CD4-positive, alpha-beta T cell treated with Interleukin-6 at 100 ng/mL for 8 hours (primary cell): ENCODE measurements at regions not wholly inside any gene's neighbourhood (a gene's known extent, or its start where the extent isn't known, plus 50 kb on each side); places are given as distances from the start of the nearest gene placed in this dataset.
"Not testable (repeated sequence)": the region's sequence is repeated elsewhere in the genome, so short reads cannot be mapped to it uniquely, and the experiment has no call there.

Source experiments
- DNase-seq: peaks from one replicate; pipeline ENCODE4 v3.0.0-alpha.2; 2020; ENCODE audit warnings: mixed read lengths, low spot score

- not testable (repeated sequence) for DNase-seq
These were observed 597.6 kb downstream of the ZEB2 start for GRCh38 chr2:143922261-143922830.

DNA sequence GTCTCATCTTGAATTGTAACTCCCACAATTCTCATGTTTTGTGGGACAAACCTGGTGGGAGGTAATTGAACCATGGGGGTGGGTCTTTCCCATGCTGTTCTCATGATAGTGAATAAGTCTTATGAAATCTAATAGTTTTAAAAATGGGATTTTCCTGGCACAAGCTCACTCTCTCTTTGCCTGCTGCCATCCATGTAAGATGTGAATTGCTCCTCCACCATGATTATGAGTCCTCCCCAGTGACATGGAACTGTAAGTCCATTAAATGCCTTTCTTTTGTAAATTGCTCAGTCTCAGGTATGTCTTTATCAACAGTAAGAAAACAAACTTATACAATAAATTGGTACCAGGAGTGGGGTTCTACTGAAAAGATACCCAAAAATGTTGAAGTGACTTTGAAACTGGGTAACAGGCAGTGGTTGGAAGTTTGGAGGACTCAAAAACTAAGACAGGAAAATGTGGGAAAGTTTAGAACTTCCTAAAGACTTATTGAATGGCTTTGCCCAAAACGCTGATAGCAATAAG, 601.4 kb downstream of the ZEB2 start:
- no peak for DNase-seq

- no peak for DNase-seq
These were observed 603.1 kb downstream of the ZEB2 start for GRCh38 chr2:143916781-143917180.

GRCh38 chr2:143909577-143910353, 610.2 kb downstream of the ZEB2 start:
- no peak for DNase-seq

GRCh38 chr2:143908843-143909242, 611.1 kb downstream of the ZEB2 start:
- no peak for DNase-seq

- no peak for DNase-seq
These were observed 612.1 kb downstream of the ZEB2 start for GRCh38 chr2:143907801-143908200.

DNA sequence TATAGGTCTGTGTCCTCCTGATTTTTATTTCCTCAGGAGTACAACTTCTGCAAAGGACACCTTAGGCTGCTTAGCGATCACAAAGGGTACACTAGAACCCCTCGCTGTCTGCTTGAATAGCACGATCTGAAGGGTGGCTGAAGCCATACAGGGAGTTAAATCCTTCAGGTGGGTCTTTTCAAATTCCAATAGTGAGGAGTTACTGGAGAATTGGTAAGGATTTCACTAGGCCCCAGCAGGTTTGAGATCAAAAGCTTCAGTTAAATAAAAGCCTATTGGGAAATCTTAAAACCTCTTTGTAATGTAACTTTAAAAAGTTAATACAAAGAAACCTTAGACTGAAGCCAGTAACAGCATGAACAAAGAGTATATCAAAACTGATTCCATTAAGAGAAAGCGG, 613.1 kb downstream of the ZEB2 start:
- DNase-seq = no peak

DNA sequence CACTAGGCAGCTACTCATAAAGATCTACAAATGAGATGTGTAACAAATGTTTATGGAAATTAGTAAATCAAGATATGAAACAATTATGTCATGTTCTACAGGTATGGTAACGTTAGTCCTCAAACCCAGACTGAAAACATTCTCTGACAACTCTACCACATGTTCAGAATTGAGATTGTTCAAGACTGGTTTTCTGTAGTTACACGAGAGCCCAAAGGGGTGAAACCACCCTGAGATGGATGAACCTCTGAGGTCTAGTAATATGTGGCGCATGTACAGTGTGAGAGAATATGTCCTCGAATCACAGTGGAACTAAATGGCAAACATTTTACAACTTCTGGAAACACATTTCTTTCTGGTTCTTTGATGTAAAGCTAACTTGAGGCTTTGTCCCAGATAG, 614.3 kb downstream of the ZEB2 start:
- DNase-seq = no peak

DNA sequence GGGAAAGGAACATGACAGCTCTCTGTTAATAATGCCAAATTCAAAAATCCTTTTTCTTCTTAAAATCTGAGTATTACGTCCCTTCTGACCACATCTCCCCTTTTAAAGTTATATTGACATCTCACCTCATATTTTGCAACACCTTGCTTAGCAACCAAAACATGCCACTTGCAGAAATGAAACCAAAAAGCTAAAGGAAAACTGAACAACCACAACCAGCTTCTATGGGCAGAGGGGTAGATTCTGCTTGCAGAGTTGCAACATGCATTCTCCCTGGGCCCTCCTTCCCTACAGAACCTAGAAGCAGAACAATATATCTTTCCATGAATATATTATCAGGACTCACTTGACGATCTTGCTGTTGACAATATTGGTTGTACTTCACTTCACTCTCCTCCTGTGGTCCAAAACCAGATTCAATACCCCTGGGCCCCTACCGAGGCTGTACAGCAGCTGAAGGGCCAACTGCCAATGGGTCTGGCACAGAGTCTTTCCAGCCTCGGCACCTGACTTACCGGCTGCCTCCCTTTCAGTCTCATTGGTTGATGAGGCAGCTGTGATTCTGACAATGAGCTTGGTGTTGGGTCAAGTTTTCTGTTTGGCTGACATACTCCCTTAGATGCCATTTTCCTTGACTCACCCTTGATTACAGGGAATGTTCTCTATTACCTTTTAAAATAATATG, 616.6 kb downstream of the ZEB2 start:
- no peak for DNase-seq

DNA sequence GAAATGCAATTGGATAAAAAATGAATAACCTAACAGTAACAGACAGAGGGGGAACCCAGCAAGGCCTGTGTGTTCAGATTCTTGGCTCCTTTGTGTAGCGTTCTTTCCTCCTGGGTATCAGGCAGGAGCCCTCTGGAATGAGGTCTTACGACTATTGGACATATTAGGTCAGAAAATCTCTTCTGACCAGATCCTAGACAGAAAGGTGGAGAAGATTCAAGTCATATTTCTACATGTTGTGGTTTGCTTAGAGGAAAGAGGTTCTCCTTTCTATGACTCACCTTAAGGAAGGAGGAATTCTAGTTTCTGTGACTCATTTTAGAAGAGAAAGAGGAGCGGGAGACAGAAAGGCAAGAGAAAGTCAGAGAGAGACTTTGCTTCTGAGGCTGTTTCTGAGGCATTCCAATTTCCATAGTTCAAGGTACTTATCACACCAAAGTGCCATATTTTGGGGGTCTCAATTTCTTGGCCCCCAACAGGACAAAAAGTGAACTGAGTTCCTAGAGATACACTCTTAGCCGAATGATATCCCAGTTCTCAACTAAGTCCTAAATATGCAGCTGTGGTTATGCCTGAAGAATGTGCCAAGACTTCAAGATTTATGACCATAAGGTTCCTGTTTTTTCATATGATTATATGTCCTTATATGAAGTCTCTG, 618.6 kb downstream of the ZEB2 start:
- no peak for DNase-seq

GRCh38 chr2:143899987-143900386, 619.9 kb downstream of the ZEB2 start:
- no peak for DNase-seq

- DNase-seq = no peak
These were observed 626.5 kb downstream of the ZEB2 start for GRCh38 chr2:143893371-143893770.

DNA sequence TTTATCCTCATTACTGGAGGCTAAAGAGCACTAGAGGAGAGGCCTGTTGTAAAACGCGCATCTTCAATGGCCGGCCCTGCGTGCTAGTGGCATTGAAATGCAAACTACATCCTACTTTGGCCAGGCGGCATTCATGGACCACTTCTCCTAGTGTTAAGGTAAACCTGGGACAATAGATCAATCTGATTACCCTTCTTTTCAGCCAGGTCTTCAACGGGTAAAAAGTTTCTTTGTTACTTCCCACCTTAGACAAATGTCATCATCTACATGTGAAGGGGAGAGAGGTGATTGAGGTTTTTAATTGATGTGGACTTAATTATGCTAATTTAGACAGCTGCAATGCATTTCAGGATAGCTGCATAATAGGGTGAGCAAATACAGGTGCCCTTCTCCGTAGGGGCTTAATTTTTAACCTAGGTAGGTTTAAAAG, 628.0 kb downstream of the ZEB2 start:
- no peak for DNase-seq

DNA sequence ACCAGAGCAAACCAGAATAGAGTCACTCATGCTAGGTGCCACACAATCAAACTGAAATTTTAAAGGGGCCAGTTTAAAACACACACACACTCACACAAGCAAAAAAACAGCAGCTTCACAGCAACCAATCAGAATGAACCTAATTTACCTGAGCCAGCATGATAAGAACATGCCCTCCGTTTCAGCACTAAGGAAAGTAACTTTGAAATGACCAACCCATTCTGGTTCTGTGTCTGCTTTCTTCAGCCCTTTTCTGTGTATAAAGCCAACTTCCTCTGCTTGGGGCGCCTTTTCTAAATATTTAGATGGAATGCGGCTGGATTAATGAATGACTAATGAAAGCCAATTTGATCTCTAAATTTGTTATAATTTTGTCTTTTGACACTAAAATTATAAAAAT, 629.1 kb downstream of the ZEB2 start:
- no peak for DNase-seq

- DNase-seq = no peak
These were observed 630.7 kb downstream of the ZEB2 start for GRCh38 chr2:143889216-143889615.

- DNase-seq = no peak
These were observed 634.5 kb downstream of the ZEB2 start for GRCh38 chr2:143885461-143885860.

DNA sequence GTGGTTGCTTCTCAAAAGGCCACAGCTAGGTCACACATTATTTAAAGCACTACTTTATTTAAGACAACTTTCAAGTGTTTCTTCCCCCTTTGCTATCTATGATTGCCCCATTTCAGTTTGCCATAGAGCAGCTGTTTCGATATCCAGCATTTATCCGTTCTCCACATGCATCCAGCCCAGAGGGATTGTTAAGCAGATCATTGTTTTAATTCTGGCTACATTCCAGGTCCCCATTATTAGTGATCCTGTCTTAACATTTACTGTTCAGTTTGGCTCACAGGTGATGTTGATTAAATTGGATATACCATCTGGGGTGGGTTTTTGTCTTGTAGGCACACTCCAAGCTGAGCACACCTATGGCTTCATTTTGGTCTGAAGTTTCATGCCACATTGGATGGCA, 638.7 kb downstream of the ZEB2 start:
- DNase-seq = no peak

- DNase-seq = no peak
These were observed 641.9 kb downstream of the ZEB2 start for GRCh38 chr2:143877876-143878530.

DNA sequence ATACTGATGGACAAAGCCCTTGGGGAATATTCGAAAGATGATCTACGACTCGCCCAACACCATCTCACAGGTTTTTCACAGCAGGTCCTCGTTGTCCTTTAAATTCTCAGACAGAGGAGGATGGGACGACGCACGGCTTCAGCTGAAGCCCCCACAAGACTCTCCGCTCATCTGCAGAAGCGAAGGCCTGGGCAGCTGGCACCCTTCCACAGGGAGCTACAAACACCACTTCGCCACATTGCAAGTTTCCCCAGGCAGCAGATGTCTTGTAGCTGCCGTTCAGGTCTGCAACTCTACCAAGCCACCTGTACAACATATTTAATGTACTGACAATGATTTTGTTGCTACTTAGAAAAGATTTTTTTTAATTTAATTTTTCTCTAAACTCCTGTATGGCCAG, 642.9 kb downstream of the ZEB2 start:
- no peak for DNase-seq

- DNase-seq = no peak
These were observed 644.4 kb downstream of the ZEB2 start for GRCh38 chr2:143875295-143876233.

GRCh38 chr2:143873886-143874285, 646.0 kb downstream of the ZEB2 start:
- DNase-seq = no peak
